HL-60 (cell line): ENCODE measurements at regions not wholly inside any gene's neighbourhood (a gene's known extent, or its start where the extent isn't known, plus 50 kb on each side); places are given as distances from the start of the nearest gene placed in this dataset.

ENCODE experiments used
- DNase-seq, 2 experiments: peaks; one replicate each; pipeline ENCODE4 v3.0.0-alpha.2; 2010 to 2020; ENCODE audit warnings: low read depth in 1 of 2, low spot score in 1 of 2
- H3K27ac ChIP-seq: fragments of 250-450 bp; sonication (Bioruptor Pico); replicated peaks from 2 replicates; pipeline ENCODE4 v1.5.1; 2020; ENCODE audit warnings: mild to moderate bottlenecking, moderate library complexity
- H3K27me3 ChIP-seq: fragments of 250-450 bp; sonication (Bioruptor Pico); 2 replicates; pipeline ENCODE4 v1.5.1; 2021; ENCODE audit warnings: mild to moderate bottlenecking, moderate library complexity; ENCODE audit not compliant: insufficient read depth, poor library complexity, severe bottlenecking
- H3K4me3 ChIP-seq: replicated peaks from 2 replicates; pipeline ENCODE4 v1.5.1; 2011; ENCODE audit warnings: mild to moderate bottlenecking, control low read depth, low read length; ENCODE audit not compliant: insufficient read depth
- CTCF ChIP-seq: IDR thresholded peaks from one replicate; pipeline ENCODE4 v1.5.1; 2011; ENCODE audit warnings: low read length, control low read depth, inconsistent platforms; ENCODE audit not compliant: insufficient read depth
- GABPA ChIP-seq: IDR thresholded peaks from 2 replicates; pipeline ENCODE4 v1.6.1; 2012; ENCODE audit warnings: low read depth
- POLR2AphosphoS5 ChIP-seq: IDR thresholded peaks from 2 replicates; pipeline ENCODE4 v1.6.1; 2012; ENCODE audit warnings: low read depth
- REST ChIP-seq: IDR thresholded peaks from 2 replicates; pipeline ENCODE4 v1.6.1; 2012; ENCODE audit warnings: low read depth; ENCODE audit not compliant: insufficient replicate concordance
- SPI1 ChIP-seq: IDR thresholded peaks from 2 replicates; pipeline ENCODE4 v1.6.1; 2012; ENCODE audit warnings: low read depth, mild to moderate bottlenecking, borderline replicate concordance

GRCh38 chr6:95803889-95804288, 211.9 kb upstream of the FUT9 start:
- H3K27me3 ChIP-seq, result no peaks in the 10 kb centered on the region
- DNase-seq, result no peak
- H3K27ac ChIP-seq, result no peak overlapping the region
- TF ChIP-seq REST (no peak), SPI1 (no peak), CTCF (no peak), POLR2AphosphoS5 (no peak), GABPA (no peak)
- H3K4me3 ChIP-seq, result no peak overlapping the region

- Histone ChIP-seq H3K27ac (no peak overlapping the region), H3K4me3 (no peak overlapping the region), H3K27me3 (no peaks in the 10 kb centered on the region)
- TF ChIP-seq CTCF (no peak), POLR2AphosphoS5 (no peak), REST (no peak), SPI1 (no peak), GABPA (no peak)
- DNase-seq, result no peak
Measured at GRCh38 chr6:95804847-95805541, 210.8 kb upstream of the FUT9 start.

- no peak for DNase-seq
- Histone ChIP-seq H3K27me3 (no peaks in the 10 kb centered on the region), H3K27ac (no peak overlapping the region), H3K4me3 (no peak overlapping the region)
- TF ChIP-seq REST, result no peak
- no peak for TF ChIP-seq POLR2AphosphoS5
- TF ChIP-seq GABPA, result no peak
- TF ChIP-seq SPI1, result no peak
- no peak for TF ChIP-seq CTCF
Measured at GRCh38 chr6:95805699-95806098, 210.1 kb upstream of the FUT9 start.
